ENCODE measurements at regions not wholly inside any gene's neighbourhood (a gene's known extent, or its start where the extent isn't known, plus 50 kb on each side); places are given as distances from the start of the nearest gene placed in this dataset.

DNA sequence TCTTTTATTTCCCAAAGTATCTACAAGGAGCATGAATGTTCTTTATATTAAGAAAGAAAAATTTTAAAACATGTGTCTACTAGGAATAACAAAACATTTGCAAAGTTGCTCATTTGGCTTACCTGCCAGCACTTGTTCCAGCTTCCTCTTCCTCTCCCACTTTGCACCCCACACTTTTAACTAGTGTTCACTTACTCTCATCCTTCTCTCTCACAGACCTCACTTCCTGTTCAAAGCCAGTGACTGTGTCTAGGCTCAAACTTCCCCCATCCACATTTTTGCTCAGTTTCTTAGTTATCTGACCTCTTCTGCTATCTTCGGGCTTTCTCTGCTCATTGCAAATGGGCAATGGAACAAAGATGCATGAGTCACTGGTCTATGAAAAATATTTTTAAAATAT lies 512.2 kb upstream of the ZNF462 start:
- H3K27me3 ChIP-seq = no peaks in the 10 kb centered on the region
- no peaks in the 10 kb centered on the region for H3K27me3 Mint-ChIP-seq (ENCODE audit: insufficient read depth, low read depth)
- TF ChIP-seq EZH2 (IDR thresholded peaks at IDR 0.05) (no peak), EZH2phosphoT487 (IDR thresholded peaks at IDR 0.05) (no peak)
- TF ChIP-seq, protein P1, sequence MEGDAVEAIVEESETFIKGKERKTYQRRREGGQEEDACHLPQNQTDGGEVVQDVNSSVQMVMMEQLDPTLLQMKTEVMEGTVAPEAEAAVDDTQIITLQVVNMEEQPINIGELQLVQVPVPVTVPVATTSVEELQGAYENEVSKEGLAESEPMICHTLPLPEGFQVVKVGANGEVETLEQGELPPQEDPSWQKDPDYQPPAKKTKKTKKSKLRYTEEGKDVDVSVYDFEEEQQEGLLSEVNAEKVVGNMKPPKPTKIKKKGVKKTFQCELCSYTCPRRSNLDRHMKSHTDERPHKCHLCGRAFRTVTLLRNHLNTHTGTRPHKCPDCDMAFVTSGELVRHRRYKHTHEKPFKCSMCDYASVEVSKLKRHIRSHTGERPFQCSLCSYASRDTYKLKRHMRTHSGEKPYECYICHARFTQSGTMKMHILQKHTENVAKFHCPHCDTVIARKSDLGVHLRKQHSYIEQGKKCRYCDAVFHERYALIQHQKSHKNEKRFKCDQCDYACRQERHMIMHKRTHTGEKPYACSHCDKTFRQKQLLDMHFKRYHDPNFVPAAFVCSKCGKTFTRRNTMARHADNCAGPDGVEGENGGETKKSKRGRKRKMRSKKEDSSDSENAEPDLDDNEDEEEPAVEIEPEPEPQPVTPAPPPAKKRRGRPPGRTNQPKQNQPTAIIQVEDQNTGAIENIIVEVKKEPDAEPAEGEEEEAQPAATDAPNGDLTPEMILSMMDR (IDR thresholded peaks at IDR 0.05) = no peak
- no peak overlapping the region for H3K27ac Mint-ChIP-seq
- DNase-seq (ENCODE audit: low spot score) = no peak
- H3K4me3 Mint-ChIP-seq = no peak overlapping the region
- no peaks in the 10 kb centered on the region for H3F3A ChIP-seq (ENCODE audit: low read depth)
- no peak overlapping the region for H3K27ac ChIP-seq
- no peaks in the 10 kb centered on the region for H3K36me3 ChIP-seq
- no peaks in the 10 kb centered on the region for H3K4me1 ChIP-seq
- H3K4me2 ChIP-seq = no peak overlapping the region
- no peaks in the 10 kb centered on the region for H3K79me2 ChIP-seq (ENCODE audit: low read depth)
- H3K36me3 Mint-ChIP-seq = no peaks in the 10 kb centered on the region
- H3K4me3 ChIP-seq = no peak overlapping the region
- H3K9ac ChIP-seq = no peak overlapping the region
- no peaks in the 10 kb centered on the region for H3K9me3 ChIP-seq (ENCODE audit: low read depth)
- peaks cover 5% of the 10 kb centered on the region for H3K9me3 Mint-ChIP-seq
- H3K4me1 Mint-ChIP-seq = no peaks in the 10 kb centered on the region
- H4K20me1 ChIP-seq (ENCODE audit: low read depth) = no peaks in the 10 kb centered on the region
- no peak overlapping the region for H2AFZ ChIP-seq (replicated peaks)

DNA sequence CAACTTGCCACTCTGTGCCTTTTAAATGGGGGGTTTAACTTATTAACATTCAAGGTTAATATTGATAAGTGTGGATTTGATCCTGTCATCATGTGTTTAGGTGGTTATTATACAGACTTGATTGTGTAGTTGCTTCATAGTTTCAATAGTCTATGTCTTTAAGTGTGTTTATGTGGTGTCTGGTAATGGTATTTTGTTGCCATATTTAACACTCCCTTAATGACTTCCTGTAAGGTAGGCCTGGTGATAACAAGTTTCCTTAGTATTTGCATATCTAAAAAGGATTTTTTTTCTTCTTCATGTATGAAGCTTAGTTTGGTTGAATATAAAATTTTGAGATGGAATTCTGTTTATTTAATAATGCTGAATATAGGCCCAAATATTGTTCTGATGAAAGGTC lies 506.0 kb upstream of the ZNF462 start:
- Histone ChIP-seq H3K79me2 (ENCODE audit: low read depth) (no peaks in the 10 kb centered on the region), H4K20me1 (ENCODE audit: low read depth) (no peaks in the 10 kb centered on the region), H3K36me3 (no peaks in the 10 kb centered on the region), H3K4me1 (no peaks in the 10 kb centered on the region), H3K9me3 (ENCODE audit: low read depth) (no peaks in the 10 kb centered on the region), H3K9ac (no peak overlapping the region), H3K27ac (no peak overlapping the region), H3K4me2 (no peak overlapping the region), H3K4me3 (no peak overlapping the region), H3K27me3 (no peaks in the 10 kb centered on the region), H2AFZ (replicated peaks) (no peak overlapping the region), H3F3A (ENCODE audit: low read depth) (no peaks in the 10 kb centered on the region)
- Mint-ChIP-seq H3K36me3 (no peaks in the 10 kb centered on the region), H3K27me3 (ENCODE audit: insufficient read depth, low read depth) (no peaks in the 10 kb centered on the region), H3K9me3 (peaks cover 7% of the 10 kb centered on the region), H3K27ac (no peak overlapping the region), H3K4me3 (no peak overlapping the region), H3K4me1 (no peaks in the 10 kb centered on the region)
- no peak for DNase-seq (ENCODE audit: low spot score)
- no peak for TF ChIP-seq EZH2phosphoT487 (IDR thresholded peaks at IDR 0.05)
- TF ChIP-seq, protein P1 (IDR thresholded peaks at IDR 0.05) = no peak
- no peak for TF ChIP-seq EZH2 (IDR thresholded peaks at IDR 0.05)

DNA sequence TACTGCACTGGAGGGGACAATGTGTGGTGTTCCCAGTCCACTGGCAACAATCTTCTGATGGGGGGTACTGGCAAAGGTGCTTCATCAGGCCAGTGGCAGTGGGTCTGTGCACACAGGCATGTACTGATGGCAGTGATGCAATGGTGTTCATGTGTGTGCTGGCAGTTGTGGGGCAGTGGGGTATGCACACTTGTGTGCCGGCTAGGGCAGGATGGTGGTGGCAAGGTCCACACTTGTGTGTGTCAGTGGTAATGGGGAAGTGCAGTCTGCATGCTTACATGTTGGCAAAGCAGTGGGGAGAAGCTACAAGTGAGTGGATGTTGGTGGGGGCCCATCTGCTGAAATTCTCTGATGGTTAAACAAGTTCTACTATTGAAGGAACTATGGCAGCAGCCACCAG lies 504.6 kb upstream of the ZNF462 start:
- no peaks in the 10 kb centered on the region for H3K4me1 ChIP-seq
- TF ChIP-seq EZH2phosphoT487 (IDR thresholded peaks at IDR 0.05) (no peak), EZH2 (IDR thresholded peaks at IDR 0.05) (no peak)
- TF ChIP-seq, protein P1 (IDR thresholded peaks at IDR 0.05) = no peak
- no peaks in the 10 kb centered on the region for H4K20me1 ChIP-seq (ENCODE audit: low read depth)
- no peak for DNase-seq (ENCODE audit: low spot score)
- no peaks in the 10 kb centered on the region for H3K36me3 ChIP-seq
- H3K4me1 Mint-ChIP-seq = no peaks in the 10 kb centered on the region
- no peak overlapping the region for H3K27ac Mint-ChIP-seq
- H3F3A ChIP-seq (ENCODE audit: low read depth) = no peaks in the 10 kb centered on the region
- no peaks in the 10 kb centered on the region for H3K27me3 Mint-ChIP-seq (ENCODE audit: insufficient read depth, low read depth)
- H3K9me3 ChIP-seq (ENCODE audit: low read depth) = no peaks in the 10 kb centered on the region
- H3K9ac ChIP-seq = no peak overlapping the region
- H3K27me3 ChIP-seq = no peaks in the 10 kb centered on the region
- no peaks in the 10 kb centered on the region for H3K79me2 ChIP-seq (ENCODE audit: low read depth)
- H3K4me2 ChIP-seq = no peak overlapping the region
- H2AFZ ChIP-seq (replicated peaks) = no peak overlapping the region
- no peak overlapping the region for H3K4me3 Mint-ChIP-seq
- no peak overlapping the region for H3K4me3 ChIP-seq
- H3K36me3 Mint-ChIP-seq = no peaks in the 10 kb centered on the region
- H3K9me3 Mint-ChIP-seq = peaks cover 7% of the 10 kb centered on the region
- H3K27ac ChIP-seq = no peak overlapping the region

GRCh38 chr9:106376689-106377088 lies 486.3 kb upstream of the ZNF462 start:
- Histone ChIP-seq H3K9me3 (ENCODE audit: low read depth) (no peaks in the 10 kb centered on the region), H3K27ac (no peak overlapping the region), H3K4me2 (no peak overlapping the region), H3K27me3 (no peaks in the 10 kb centered on the region), H3F3A (ENCODE audit: low read depth) (no peaks in the 10 kb centered on the region), H3K4me3 (no peak overlapping the region), H3K79me2 (ENCODE audit: low read depth) (no peaks in the 10 kb centered on the region), H2AFZ (replicated peaks) (no peak overlapping the region), H3K36me3 (no peaks in the 10 kb centered on the region), H3K4me1 (no peaks in the 10 kb centered on the region), H3K9ac (no peak overlapping the region), H4K20me1 (ENCODE audit: low read depth) (no peaks in the 10 kb centered on the region)
- H3K9me3 Mint-ChIP-seq = peaks cover 4% of the 10 kb centered on the region
- H3K36me3 Mint-ChIP-seq = no peaks in the 10 kb centered on the region
- no peak overlapping the region for H3K27ac Mint-ChIP-seq
- H3K4me3 Mint-ChIP-seq = no peak overlapping the region
- TF ChIP-seq EZH2phosphoT487 (IDR thresholded peaks at IDR 0.05) (no peak), EZH2 (IDR thresholded peaks at IDR 0.05) (no peak)
- TF ChIP-seq, protein P1 (IDR thresholded peaks at IDR 0.05) = no peak
- DNase-seq (ENCODE audit: low spot score) = no peak
- H3K27me3 Mint-ChIP-seq (ENCODE audit: insufficient read depth, low read depth) = peaks cover 3% of the 10 kb centered on the region
- H3K4me1 Mint-ChIP-seq = no peaks in the 10 kb centered on the region

All from neural progenitor cell (in vitro differentiated cells).